DMS 273 treated with DMSO at 0.1 percent for 48 hours (cell line): ENCODE measurements at regions not wholly inside any gene's neighbourhood (a gene's known extent, or its start where the extent isn't known, plus 50 kb on each side); places are given as distances from the start of the nearest gene placed in this dataset.
"Not testable (repeated sequence)": the region's sequence is repeated elsewhere in the genome, so short reads cannot be mapped to it uniquely, and the experiment has no call there.

Source experiments
- DNase-seq: peaks from one replicate; lab custom pipeline; 2025; lab: John Stamatoyannopoulos, UW

DNA sequence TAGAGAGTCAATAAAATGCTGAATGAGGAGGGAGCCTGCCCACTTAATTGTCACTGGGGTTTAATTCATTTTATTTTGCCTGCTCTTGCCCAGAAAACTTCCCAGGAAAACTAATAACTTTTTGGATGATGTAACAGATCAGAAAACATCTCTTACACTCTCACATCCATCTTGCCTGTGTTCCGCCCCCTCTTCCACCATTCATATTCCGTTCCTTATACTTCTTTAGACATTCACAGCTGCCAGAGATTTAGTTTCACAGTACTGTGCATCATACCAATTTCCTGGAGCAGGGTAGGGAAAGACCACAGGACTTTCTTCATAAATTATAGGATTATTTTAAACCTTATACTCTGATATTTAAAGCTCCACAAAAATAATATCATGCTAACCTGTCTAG, 776.1 kb upstream of the SOX11 start:
- no peak for DNase-seq

DNA sequence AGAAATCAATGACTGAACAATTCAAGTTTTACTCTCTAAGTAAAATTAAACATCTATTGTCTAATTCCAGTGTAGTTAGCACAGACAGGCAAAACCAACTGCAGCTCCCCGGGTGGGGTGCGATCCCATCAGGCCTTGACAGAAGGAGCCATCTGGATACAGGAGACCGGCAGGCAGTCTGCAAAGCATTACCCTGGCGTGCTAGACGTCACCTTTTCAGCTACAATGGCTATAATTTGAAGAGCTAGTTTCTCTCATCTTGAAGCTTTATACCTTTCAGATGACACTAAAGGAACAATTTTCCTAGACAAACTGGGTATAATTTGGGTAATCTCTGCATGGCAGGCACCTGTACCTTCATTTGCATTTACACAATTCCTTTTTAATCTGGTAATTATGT, 761.5 kb upstream of the SOX11 start:
- no peak for DNase-seq

GRCh38 chr2:4931721-4932365, 760.3 kb upstream of the SOX11 start:
- no peak for DNase-seq

GRCh38 chr2:4935291-4935690, 756.9 kb upstream of the SOX11 start:
- not testable (repeated sequence) for DNase-seq

- no peak for DNase-seq
These were observed 754.6 kb upstream of the SOX11 start for GRCh38 chr2:4937550-4937949.

DNA sequence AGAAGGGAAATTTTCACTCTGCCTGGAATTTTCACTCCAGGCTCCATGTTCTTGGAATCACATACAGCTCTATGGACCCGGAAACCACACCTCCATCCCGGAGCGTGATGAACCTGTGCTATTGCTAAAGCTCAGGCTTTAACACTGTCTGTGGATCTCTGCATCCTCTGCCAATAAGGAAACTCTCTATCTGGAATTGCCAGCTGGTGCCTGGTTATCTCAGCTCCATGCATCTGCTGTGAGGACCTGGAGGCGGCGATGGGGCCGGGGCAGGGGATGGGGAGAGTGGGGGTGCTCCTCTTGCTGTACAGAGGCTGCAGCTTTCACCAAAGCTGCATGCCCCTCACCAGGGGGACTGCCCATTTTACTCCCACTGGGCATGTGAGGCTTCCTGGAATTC, 754.0 kb upstream of the SOX11 start:
- DNase-seq: no peak

- no peak for DNase-seq
These were observed 749.7 kb upstream of the SOX11 start for GRCh38 chr2:4942441-4942840.

- no peak for DNase-seq
These were observed 744.3 kb upstream of the SOX11 start for GRCh38 chr2:4947911-4948310.

DNA sequence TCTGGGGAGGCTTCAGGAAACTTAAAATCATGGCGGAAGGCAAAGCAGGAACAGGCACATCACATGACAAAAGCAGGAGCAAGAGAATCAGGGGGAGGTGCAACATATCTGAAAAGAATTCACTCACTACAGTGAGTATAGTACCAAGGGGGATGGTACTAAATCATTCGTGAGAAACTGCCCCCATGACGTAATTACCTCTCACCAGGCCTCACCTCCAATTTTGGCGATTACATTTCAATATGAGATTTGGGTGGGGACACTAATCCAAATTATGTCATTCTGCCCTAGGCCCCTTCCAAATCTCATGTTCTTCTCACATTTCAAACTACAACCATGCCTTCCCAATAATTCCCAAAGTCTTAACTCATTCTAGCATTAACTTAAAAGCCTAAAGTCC, 740.8 kb upstream of the SOX11 start:
- DNase-seq: no peak

- no peak for DNase-seq
These were observed 733.0 kb upstream of the SOX11 start for GRCh38 chr2:4959219-4959618.

- DNase-seq: no peak
These were observed 729.8 kb upstream of the SOX11 start for GRCh38 chr2:4962419-4962818.

- no peak for DNase-seq
These were observed 729.1 kb upstream of the SOX11 start for GRCh38 chr2:4963106-4963505.

GRCh38 chr2:4964001-4964540, 728.1 kb upstream of the SOX11 start:
- no peak for DNase-seq

- no peak for DNase-seq
These were observed 727.6 kb upstream of the SOX11 start for GRCh38 chr2:4964579-4964978.

- no peak for DNase-seq
These were observed 726.4 kb upstream of the SOX11 start for GRCh38 chr2:4965556-4966320.

GRCh38 chr2:4967206-4967605, 725.0 kb upstream of the SOX11 start:
- no peak for DNase-seq

GRCh38 chr2:4972472-4972871, 719.7 kb upstream of the SOX11 start:
- DNase-seq: no peak

- DNase-seq: no peak
These were observed 718.8 kb upstream of the SOX11 start for GRCh38 chr2:4973354-4973753.

GRCh38 chr2:4973973-4974372, 718.2 kb upstream of the SOX11 start:
- DNase-seq: no peak

GRCh38 chr2:4976407-4976806, 715.8 kb upstream of the SOX11 start:
- no peak for DNase-seq

DNA sequence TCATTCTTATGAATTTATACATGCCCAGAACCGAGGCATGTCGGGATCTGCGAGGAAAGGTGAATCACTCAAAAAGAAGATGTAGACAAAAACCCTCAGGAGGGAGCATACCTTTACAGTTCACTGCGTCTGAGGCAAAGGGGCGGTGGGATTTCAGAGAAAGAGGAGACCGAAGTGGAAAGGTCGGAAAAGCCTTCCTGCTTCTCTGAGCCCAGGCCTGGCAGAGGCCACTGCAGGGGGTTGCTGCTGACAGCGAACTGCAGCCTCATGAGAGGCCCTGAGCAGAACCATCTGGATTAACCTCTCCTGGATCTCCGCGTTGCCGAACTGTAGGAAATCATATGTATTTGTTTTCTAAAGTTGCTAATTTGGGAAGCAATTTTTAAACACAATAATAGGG, 713.1 kb upstream of the SOX11 start:
- DNase-seq: no peak

DNA sequence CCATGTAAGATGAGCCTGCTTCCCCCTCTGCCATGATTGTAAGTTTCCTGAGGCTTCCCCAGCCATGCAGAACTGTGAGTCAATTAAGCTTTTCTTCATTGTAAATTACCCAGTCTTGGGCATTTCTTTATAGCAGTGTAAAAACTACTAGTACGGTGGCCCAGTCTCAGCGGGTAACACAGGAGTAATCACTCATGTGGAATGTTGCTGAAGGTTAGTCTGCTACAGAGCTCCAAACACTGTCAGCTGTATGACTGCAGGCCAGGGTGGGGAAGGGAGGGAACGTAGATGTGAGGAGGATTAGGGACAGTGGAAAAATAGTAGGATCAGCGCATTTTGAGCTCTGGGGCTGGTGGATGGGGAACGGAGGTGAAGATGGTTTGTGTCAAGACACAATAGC, 711.2 kb upstream of the SOX11 start:
- no peak for DNase-seq

DNA sequence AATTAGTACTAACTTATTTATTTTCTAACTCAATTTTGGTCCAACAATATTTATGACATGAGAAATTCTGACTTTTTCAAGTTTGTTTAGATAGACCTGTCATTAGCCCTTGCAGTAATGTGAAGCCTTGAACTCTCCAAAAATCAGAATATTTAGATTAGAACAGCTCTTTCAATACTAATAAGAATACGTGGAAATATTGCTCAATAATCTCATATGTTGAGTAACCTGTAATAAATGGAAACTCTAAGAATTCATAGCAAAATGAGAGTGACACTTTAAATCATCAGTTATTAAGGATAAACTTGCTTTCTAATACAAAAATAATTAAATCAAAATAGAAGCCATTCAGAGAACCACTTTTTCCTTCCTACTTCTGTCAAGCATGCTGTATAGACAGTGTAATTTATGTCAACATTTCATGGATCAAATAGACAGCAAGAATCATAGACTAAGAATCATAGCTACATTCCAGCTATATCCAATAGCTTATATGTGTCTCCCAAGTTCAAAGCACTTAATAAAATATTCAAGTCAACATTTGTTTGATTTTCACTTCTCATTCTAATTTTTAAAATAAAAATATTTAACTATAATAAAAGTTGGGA, 710.3 kb upstream of the SOX11 start:
- DNase-seq: no peak
